ENCODE measurements at regions not wholly inside any gene's neighbourhood (a gene's known extent, or its start where the extent isn't known, plus 50 kb on each side); places are given as distances from the start of the nearest gene placed in this dataset.

- TF ChIP-seq CTCF (IDR thresholded peaks at IDR 0.05; ENCODE audit: low read length), result no peak
- no peak for TF ChIP-seq EZH2 (IDR thresholded peaks at IDR 0.05; ENCODE audit: borderline replicate concordance, low read length)
These were observed 705.8 kb downstream of the C12orf50 start for GRCh38 chr12:87323369-87323768.

Measured in OCI-LY1 (cell line).